TTC549 (cell line): ENCODE measurements at regions not wholly inside any gene's neighbourhood (a gene's known extent, or its start where the extent isn't known, plus 50 kb on each side); places are given as distances from the start of the nearest gene placed in this dataset.
"Not testable (repeated sequence)": the region's sequence is repeated elsewhere in the genome, so short reads cannot be mapped to it uniquely, and the experiment has no call there.

Source experiments
- FAIRE-seq: peaks from 2 replicates; lab custom pipeline; 2012; peaks lifted over from hg19 to GRCh38; lab: Jason Lieb, UNC

DNA sequence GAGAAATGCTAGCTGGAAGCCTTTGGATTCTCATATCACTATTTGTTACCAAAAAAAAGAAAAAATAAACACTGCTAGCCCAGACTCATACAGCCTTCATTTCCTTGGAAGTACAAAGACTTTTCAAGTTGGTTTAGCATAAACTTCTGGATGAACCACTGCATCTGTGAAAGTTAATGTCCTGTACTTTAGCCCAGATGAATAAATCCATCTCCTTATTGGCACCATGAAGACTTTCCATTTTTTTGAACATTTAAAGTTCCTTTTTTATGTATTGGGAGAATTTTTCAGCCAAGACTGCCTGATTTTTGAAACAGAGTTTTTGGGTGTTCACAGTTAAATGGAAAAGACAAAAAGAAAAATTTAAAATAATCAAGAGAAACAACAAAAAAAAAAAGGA, 184.0 kb upstream of the C1orf87 start:
- FAIRE-seq = no peak

DNA sequence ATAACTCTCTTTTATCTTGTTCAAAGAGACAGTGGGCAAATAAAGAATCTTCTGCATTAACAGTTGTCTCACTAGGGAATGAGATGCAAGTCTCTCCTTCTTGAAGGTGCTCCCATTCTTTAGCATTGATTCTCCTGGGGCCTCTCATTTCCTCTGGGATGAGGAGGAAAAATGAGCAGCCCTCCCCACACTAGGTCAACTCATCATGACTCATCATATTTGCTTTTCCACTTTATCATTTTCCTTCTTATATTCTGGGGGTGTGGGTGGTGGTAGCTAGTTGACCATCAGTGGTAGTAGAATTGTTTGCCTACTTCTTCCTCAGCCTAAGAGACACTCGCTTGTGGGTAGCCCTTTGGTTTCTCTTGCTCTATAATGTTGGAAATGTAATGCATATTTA, 182.0 kb upstream of the C1orf87 start:
- FAIRE-seq = no peak

DNA sequence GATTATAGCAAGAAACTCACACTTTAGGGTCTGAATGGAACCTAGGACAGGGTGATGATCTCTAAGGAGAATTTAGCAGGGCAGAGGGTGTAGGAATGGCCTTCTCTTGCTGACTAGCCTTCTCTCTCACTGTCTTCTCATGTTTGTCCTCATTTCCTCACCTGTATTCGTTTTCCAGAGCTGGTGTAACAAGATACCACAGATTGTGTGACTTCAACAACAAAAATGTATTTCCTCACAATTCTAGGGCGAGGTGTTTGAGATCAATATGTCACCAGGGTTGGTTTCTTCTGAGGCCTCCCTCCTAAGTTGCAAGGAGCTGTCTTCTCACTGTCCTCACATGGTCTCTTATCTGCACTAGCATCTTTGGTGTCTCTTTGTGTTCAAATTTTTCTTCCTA, 177.9 kb upstream of the C1orf87 start:
- FAIRE-seq = no peak

DNA sequence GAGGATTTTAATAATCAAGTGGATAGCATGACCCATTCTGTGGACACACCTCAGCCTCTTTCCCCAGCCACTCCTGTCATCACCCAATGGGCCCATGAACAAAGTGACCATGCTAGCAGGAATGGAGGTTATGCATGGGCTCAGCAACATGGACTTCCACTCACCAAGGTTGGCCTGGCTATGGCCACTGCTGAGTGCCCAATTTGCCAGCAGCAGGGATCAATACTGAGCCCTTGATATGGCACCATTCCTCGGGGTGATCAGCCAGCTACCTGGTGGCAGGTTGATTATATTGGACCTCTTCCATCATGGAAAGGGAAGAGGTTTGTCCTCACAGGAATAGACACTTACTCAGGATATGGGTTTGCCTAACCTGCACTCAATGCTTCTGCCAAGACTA, 173.9 kb upstream of the C1orf87 start:
- not testable (repeated sequence) for FAIRE-seq

DNA sequence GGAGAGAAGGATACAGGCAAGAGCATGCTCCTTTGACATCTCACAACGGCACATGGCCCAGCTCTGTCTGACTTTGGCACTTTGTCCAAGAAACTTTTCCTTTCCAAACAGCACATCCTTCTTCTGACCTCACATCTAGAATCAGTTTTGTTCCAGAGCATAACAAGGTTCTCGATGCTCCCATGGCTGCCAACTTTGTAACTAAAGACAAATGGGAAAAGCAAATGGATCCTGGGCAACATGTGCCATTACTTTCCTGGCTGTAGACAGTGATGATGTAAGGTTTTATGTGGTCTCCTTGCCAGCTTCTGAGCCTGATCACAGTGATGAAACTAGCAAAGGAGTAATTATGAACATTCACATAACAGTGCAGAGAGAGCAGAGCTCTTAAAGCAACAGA, 171.8 kb upstream of the C1orf87 start:
- FAIRE-seq = no peak

DNA sequence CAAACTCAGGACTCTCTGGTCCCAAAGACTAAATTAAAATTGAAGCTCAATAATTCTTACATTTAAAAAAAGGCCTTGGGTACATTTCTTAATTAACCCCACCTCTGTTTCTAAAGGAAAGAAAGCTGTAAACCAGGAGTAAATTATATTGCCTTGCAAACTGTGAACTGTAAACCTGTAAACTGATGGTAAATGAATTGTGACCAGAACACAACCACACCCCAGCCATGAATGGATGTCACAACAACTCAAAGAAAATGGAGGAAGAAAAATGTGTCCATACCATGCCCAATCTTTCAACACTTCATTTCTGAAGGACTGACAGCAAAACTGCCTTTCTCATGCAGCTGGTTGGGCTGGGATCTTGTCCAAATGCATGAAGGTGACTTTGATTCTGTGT, 171.3 kb upstream of the C1orf87 start:
- FAIRE-seq = no peak

DNA sequence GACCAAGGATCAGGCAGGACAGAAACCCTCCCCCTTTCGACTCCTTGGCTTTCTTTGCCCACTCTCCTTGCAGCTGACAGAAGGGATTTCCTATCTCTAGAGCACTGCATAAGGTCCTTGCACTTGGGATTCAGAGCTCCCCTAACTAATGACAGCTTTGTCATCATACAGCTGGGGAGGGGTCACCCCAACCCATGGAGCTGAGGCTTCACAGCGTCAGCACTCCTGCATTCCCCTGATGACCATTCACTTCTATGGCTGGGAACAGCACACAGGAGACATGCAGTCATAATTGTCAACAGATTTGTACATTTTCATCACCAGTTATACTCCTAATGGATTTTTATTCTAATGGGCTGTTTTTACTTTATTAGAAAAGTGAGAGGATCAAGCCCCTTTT, 161.7 kb upstream of the C1orf87 start:
- no peak for FAIRE-seq

DNA sequence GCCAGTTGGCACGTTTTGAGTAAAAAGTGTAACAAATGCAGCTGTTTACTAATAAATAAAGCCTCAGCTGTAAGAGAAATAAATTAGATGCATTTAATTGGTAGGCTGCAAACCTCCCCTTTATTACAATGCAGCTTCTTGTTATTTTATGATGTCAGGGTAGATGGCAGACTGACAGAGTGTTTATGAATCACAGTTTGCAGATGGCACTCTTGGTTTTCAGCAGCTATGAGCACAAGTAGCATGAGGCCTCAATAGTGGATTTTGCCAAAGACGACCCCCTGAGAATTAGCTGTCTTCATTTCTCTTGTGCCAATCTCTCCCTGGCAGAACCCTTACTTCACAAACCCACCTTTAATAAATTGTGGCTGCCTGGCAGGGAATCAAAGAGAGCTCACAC, 161.2 kb upstream of the C1orf87 start:
- no peak for FAIRE-seq

DNA sequence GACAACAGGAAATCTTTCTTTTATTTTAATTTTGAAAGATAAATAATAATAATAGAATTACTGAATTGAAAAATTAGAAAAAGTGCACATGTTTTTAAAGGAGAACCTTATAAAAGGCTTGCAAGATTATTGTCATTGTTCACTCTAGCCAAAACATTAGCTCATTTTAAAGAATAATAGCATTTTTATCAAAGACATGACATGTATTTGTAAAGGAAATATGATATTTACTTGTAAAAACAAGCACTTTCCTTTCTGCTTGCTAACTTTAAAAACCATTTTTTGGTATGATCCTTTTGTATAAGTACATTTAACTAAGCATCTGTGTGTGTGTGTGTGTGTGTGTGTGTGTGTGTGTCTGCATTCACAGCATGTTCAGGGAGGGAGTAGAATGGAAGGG, 156.3 kb upstream of the C1orf87 start:
- FAIRE-seq = no peak

DNA sequence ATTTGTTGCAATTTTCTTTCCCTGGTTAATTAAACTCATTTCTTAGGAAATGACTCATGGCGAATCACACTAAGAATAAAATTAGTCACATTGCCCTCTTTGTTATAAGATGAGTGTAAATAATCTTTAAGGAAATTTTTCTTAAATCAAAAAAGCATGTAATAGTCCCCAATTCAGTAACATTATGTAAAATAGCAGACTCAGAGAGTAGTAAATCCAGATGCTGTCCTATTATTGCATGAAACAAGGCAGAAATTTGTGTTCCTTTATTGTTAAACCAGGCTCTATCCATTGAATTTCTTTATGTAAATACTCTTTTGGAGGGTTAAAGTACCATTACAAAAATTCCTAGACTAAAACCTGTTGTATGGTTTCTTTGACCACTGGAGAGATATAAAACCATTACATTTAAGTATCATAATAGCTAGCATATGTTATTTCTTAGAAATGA, 154.5 kb upstream of the C1orf87 start:
- FAIRE-seq = no peak

DNA sequence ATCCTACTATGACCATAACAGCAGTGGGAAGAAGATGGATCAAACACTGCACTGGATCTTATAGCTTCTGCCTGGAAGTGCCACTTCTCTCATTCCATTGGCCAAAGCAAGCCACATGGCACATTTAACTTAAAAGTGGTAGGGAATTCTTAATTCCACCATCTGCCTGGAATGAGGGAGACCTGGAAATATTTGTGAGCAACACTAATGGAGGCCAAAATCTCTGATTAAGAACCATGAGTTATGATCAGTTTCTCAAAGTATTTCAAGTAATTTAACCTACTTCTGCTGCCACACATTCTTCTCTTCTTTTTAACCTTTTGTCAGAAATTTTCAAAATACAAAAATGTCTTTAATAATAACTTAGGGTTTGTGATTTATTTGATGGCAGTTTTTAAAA, 154.0 kb upstream of the C1orf87 start:
- FAIRE-seq = no peak

DNA sequence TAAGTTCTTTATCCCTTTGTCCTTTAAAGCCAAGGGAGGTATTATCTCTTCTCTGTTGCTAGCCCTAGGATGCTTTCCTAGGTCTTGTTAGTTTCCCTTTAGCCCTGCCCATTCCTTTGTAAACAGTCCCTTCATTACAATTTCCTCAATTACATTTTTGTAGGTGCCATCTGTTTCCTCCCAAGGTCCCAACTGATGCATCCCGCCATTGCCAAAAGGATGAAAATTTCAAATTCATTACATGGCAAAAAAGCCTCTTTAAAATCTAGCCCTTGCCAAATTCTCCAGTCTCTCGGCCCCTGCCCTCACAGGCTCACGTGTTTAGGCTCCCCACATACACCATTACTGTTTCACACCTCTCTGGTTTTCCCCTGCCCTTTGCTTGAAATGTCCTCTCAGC, 151.9 kb upstream of the C1orf87 start:
- no peak for FAIRE-seq

DNA sequence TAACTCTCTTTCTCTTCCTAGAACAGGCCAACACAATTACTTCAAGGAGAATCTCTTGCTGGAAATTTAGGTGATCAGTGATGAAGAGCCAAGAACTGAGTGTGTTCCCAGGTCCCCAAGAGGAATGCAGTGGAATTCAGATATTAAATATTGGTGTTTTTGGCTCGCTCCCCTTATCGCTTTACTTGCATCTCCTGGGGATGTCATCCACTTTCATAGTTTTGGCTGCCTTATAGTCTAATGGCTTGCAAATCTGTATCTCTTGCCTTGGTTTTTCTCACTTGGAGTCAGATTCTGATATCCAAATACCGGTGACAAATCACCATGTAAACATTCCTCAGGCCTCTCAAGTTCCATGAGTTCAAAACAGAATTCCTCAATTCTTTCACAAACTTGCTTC, 151.0 kb upstream of the C1orf87 start:
- FAIRE-seq = no peak

DNA sequence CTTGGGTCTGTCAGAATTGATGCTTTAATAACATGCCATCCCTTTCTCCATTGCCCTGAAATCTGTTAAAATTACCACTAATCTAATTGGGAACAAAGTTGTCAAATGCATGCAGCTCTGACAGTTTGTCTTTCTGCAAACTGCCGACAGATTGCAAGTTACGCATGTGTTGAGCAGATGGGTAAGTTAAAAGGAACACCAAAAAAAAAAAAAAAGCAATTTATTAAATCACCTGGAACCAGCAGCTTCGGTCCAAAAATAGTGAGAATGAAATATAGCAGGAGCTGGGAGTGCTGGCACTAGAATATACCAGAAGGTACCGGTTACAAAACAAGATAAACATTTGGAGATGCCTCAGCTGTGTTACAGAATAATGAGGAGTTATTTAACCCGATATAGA, 149.6 kb upstream of the C1orf87 start:
- FAIRE-seq = no peak

DNA sequence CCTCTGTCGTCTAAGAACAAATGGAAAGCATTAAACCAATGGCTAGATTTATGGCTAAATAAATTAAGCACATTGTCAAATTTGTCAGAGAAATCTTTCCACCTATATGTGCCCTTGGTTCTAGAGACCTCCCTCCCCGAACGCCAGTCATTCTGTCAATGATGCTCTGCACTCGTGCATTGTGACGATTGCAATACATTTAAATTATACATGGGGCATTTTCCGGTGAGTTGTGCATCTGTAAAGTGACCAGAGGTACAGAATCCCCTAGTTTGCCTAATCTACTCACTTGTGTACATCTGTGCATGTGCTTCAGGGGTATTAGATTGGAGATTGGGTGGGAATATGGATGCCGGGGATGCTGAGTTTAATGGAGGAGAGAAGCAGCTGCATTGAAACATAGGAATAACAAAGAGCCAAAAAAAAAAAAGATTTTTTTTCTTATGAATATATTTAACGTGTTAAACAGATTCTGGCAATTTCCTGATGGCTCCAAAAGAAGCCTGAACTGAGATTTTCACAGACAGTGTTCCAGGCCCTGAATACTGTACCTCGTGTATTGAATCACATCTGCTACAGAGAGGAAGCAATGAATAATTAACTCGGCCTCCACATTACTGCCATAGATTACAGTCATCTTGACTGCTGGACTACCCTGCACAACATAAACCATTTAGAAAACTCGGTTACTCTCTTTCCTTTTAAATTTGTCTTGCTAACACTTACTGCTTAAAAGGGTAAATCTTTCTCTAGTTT, 149.0 kb upstream of the C1orf87 start:
- FAIRE-seq = no peak

DNA sequence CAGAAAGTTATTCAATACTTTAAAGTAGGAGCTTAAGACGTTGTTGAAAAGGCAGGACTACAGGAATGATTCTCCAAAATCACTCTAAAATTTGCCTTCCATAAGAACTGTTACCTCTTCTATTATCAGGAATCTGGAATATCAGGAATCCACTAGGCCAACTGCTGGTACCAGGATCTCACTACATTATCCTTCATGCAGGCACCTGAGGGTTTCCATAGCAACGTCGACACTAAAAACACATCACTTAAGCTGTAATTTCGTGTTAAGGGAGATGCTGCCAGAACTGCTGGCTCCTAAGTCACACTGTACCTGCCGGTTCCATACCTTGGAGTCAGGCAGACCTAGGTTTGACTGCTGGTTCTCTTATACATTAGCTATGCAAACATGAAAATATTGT, 139.7 kb upstream of the C1orf87 start:
- FAIRE-seq = no peak

DNA sequence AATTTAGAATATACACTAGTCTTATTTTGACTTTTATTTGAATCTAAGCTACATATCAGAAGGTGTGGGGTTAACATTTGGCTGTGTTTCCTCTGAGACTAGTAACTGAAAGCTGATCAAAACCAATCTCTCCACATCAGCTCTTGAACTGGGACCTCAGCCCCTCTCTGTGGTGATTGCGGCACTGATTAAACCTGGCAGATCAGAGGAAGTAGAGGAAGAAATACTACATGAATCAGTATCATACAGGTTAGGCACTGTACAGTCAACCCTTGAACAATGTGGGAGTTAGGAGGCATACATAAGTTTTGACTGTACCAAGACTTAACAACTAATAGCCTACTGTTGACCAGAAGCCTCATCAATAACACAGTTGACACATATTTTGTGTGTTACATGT, 122.5 kb upstream of the C1orf87 start:
- no peak for FAIRE-seq

DNA sequence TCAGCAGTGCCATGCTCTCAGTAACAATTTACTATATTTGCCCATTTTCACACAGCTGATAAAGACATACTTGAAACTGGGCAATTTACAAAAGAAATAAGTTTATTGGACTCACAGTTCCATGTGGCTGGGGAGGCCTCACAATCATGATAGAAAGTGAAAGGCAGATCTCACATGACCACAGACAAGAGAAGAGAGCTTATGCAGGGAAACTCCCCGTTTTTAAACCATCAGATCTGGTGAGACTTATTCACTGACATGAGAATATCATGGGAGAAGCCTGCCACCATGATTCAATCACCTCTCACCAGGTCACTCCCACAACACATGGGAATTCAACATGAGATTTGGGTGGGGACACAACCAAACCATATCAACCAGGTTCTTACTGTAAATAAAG, 112.1 kb upstream of the C1orf87 start:
- FAIRE-seq = no peak

DNA sequence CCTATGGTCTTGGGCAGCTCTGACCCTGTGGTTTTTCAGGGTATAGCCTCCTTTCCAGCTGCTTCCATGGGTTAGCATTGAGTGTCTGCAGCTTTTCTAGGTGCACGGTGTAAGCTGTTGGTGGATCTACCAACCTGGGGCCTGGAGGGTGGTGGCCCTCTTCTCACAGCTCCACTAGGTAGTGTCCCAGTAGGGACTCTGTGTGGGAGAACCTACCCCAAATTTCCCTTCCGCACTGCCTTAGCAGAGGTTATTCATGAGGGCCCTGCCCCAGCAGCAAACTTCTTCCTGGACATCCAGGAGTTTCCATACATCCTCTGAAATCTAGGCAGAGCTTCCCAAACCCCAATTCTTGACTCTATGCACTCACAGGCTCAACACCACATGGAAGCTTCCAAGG, 111.0 kb upstream of the C1orf87 start:
- FAIRE-seq = no peak

DNA sequence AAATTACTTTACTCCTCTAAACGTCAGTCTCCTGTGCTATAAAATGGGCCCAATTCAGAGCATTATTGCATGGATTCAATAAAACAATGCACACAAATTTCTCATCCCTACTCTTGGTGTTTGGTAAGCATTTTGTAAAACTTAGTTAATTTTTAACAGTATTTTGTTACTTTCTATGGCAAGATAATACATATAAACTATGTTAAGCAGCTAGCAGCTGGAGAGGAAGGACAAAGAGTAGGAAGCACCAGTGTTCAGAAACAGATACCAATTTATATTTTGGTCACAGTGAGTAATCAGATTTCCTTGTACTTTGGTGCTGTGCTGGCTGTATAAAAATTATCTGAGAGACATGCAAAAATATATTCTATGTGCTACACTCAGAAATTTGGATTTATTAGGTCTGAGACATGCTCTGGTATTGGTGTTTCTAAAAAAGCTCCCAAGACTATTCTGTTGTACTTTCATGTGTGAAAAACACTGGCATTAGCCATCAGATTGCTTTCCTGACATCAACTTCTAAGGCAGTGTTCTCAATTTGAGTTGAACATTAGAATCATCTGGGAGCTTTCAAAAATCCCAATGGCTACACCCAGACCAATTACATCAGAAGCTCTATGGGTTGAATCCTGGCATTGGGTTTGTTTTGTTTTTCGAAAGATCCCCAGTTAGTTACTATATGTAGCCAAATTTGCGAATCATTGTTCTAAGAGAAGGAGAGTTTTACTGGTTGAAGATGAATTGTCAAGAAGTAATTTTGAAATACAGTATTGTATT, 100.3 kb upstream of the C1orf87 start:
- FAIRE-seq = no peak

DNA sequence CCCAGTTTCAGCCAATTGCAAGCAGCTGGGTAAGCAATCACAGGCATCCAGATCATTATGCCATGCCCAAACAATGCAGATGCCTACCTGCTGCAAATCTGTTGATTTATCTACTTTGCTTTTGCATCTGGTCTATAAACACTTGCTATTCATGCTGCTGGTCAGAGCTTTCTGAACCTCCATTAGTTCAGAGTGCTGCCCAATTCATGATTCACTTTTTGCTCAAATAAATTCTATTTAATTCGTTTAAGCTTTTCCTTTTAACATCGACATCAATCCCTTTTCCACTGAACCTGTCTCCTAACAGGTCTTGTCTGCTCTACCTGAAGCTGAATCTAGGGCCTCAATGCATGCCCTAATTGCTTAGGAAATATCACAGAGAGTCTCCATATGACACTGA, 99.4 kb upstream of the C1orf87 start:
- FAIRE-seq = no peak

DNA sequence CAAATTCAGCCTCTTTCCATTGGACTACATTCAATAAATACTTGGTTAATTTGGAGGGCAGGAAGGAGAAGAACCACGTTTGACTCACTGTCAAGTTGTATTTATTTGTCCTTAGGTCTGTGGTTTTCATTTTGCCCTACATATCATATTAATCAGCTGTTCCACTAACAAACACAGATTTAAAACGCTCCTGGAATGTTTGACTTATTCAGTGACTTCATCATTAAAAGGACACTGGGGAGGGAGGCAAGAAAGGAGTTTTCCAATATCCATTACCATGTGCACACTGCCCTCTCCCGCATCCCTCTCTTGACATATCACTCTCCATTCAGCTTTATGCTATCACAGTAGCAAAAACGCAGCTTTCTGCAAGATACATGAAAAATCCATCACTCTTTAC, 98.2 kb upstream of the C1orf87 start:
- no peak for FAIRE-seq

DNA sequence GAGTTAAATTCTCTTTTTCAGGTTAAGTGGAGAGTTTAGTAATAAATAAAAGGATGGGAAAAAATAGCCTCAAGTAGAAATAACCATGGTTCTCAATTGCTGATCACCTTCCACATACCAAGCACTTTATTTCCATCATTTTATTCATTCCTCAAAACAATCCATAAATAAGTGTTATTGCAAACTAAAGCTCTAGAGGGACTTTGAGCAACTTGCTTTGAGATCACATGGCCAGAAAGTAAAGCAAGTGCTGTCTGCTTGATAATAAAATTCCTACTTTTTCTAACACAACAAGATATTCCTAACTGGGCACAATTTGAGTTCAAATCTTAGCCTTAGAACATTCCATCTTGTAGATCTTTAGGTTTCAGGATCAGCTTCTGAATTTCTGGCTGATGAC, 97.1 kb upstream of the C1orf87 start:
- FAIRE-seq = no peak

DNA sequence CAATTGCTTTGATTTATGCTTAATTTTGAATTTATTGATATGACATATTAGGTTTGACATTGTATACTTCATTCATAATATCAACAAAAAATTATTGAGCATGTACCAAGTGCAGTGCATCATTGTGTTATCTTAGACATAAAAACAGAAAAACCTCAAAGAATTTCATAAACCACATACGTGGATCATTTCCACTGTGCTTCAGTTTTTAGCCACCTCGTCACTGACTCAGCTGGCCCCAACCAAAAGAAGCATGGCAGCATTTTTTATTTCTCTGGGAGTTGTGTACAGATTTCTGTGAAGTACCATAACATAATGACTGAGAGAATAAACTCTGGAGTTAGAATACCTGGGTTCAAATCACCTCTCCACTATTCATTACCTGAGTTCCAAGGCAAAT, 95.6 kb upstream of the C1orf87 start:
- no peak for FAIRE-seq
